ENCODE measurements at regions not wholly inside any gene's neighbourhood (a gene's known extent, or its start where the extent isn't known, plus 50 kb on each side); places are given as distances from the start of the nearest gene placed in this dataset.

DNA sequence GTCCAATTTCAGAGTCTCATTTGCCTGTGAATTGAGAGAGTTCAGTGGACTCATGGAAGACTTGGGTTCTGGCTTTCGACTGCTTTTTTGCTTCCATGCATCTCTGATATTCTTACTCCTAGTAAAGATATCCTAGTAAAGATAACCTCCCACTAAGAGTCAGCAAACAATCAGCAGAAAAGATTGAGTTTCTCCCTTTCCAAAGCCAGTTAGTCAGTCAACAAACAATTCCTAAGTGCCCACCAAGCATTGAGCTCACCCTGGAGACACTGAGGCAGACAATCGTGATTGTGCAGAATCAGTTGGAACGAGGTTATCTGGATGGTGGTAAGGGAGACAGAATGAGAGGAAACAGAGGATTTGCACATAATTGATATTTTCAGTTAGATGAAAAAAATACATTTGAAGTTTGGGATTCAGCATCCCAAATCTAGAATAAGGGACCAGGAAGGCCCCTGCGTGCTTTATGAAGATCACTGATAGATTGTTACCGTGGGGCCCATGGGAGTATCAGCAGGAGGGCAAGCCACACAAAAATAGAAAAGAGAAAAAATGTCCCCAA lies 99.7 kb upstream of the SLC38A2 start:
- no peak overlapping the region for H2BK20ac ChIP-seq (ENCODE audit: low read length)
- POLR2A ChIA-PET (ENCODE audit: partially characterized antibody) = interaction anchor here (0.7 kb wide), 1 partner anchor 9 kb away, joined by 3 read pairs; no protein-coding TSS in a partner anchor
- no peak overlapping the region for H4K91ac ChIP-seq (replicated peaks; ENCODE audit: insufficient read length, low read length)
- H3K9me3 ChIP-seq (ENCODE audit: insufficient read depth in 2 of 2, low read depth in 1 of 2, low read length in 1 of 2) = no peaks in the 10 kb centered on the region
- H3K14ac ChIP-seq (ENCODE audit: insufficient read length) = no peak overlapping the region
- H3K4me2 ChIP-seq (ENCODE audit: insufficient read depth in 1 of 2, low read depth in 2 of 2, low read length in 2 of 2) = no peak overlapping the region
- no peaks in the 10 kb centered on the region for H3K36me3 ChIP-seq (ENCODE audit: control insufficient read depth in 2 of 4, insufficient read depth in 4 of 4, low read length in 3 of 4)
- no peaks in the 10 kb centered on the region for H3K79me1 ChIP-seq (ENCODE audit: low read depth, low read length)
- no peak overlapping the region for H3K23ac ChIP-seq (ENCODE audit: insufficient read length)
- no peaks in the 10 kb centered on the region for H4K20me1 ChIP-seq (replicated peaks in 1 of 2; ENCODE audit: control insufficient read depth in 1 of 2, insufficient read depth in 2 of 2, low read length in 2 of 2)
- peaks cover 0 to 5% (median 2%) of the 10 kb centered on the region in 4 experiments; a peak in 3 of 7 replicates for H3K4me1 ChIP-seq (replicated peaks in 1 of 4; ENCODE audit: control insufficient read depth in 3 of 4, insufficient read depth in 4 of 4, low read length in 3 of 4)
- no peak overlapping the region for H4K8ac ChIP-seq (ENCODE audit: extremely low read depth, insufficient read depth, low read length)
- CTCF ChIA-PET (ENCODE audit: partially characterized antibody) = no interaction called here
- H3K4me3 ChIP-seq (ENCODE audit: extremely low read depth in 1 of 4, insufficient read depth in 2 of 4, low read depth in 3 of 4, low read length in 4 of 4) = no peak overlapping the region
- no peak overlapping the region for H2BK120ac ChIP-seq (replicated peaks; ENCODE audit: low read depth, low read length)
- no peak overlapping the region for H3K56ac ChIP-seq (replicated peaks; ENCODE audit: insufficient read length, low read depth, low read length)
- H3K9ac ChIP-seq (replicated peaks in 1 of 4; ENCODE audit: extremely low read depth in 1 of 4, low read depth in 3 of 4, low read length in 3 of 4) = no peak overlapping the region
- WGBS, 2 experiments (ENCODE audit: extremely low coverage in 1 of 2, insufficient coverage in 1 of 2, insufficient read length in 1 of 2, insufficient replicate concordance in 2 of 2, low coverage in 1 of 2, low lambda C conversion rate in 2 of 2, missing lambda C conversion rate in 1 of 2) = 83% methylated on average over 5 of the region's 5 CpGs; no CpG with 5 or more reads in 1 of the 2 experiments
- H3K27ac ChIP-seq (ENCODE audit: low read depth, low read length) = no peak overlapping the region
- H2BK15ac ChIP-seq (ENCODE audit: low read length) = no peak overlapping the region
- no peaks in the 10 kb centered on the region for H3K79me2 ChIP-seq (ENCODE audit: control insufficient read depth in 1 of 2, insufficient read depth in 2 of 2, low read length in 2 of 2)
- H2AK5ac ChIP-seq (ENCODE audit: low read depth, low read length) = no peak overlapping the region
- FAIRE-seq = no peak
- no peak for DNase-seq (ENCODE audit: low read depth in 1 of 2, low spot score in 2 of 2)
- no peak overlapping the region for H2AFZ ChIP-seq (ENCODE audit: low read length)
- no peaks in the 10 kb centered on the region for H3K23me2 ChIP-seq (ENCODE audit: low read depth, low read length)
- no peak overlapping the region for H2BK12ac ChIP-seq (ENCODE audit: low read depth, low read length)
- H3K27me3 ChIP-seq (replicated peaks in 1 of 4; ENCODE audit: control insufficient read depth in 3 of 4, extremely low read depth in 1 of 4, insufficient read depth in 3 of 4, low read length in 3 of 4) = no peaks in the 10 kb centered on the region
- H3K18ac ChIP-seq (ENCODE audit: extremely low read depth, low read length) = no peak overlapping the region
- no peak overlapping the region for H4K5ac ChIP-seq (ENCODE audit: insufficient read length, low read depth, low read length)
- no peak overlapping the region for H2BK5ac ChIP-seq (ENCODE audit: low read depth, low read length)
- no peak overlapping the region for H3K4ac ChIP-seq (replicated peaks; ENCODE audit: insufficient read length, low read depth, low read length)
- TF ChIP-seq KDM5A (IDR thresholded peaks at IDR 0.05; ENCODE audit: low read length) (no peak), HDAC2 (IDR thresholded peaks at IDR 0.05; ENCODE audit: borderline replicate concordance in 1 of 2, low read depth in 2 of 2, low read length in 2 of 2) (no peak), SUZ12 (IDR thresholded peaks at IDR 0.05; ENCODE audit: low read length) (no peak)
- TF ChIP-seq, protein P1, sequence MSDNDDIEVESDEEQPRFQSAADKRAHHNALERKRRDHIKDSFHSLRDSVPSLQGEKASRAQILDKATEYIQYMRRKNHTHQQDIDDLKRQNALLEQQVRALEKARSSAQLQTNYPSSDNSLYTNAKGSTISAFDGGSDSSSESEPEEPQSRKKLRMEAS (IDR thresholded peaks at IDR 0.05) = no peak
